OCI-LY7 (cell line): ENCODE measurements at regions not wholly inside any gene's neighbourhood (a gene's known extent, or its start where the extent isn't known, plus 50 kb on each side); places are given as distances from the start of the nearest gene placed in this dataset.

Experiments used
- EZH2phosphoT487 ChIP-seq: fragments of 200-600 bp; sonication (generic); IDR thresholded peaks from 2 replicates; pipeline ENCODE4 v1.6.1; 2018; ENCODE audit warnings: low read depth, borderline replicate concordance, mild to moderate bottlenecking, mixed run types, antibody characterized with exemption, low read length, moderate library complexity, mixed read lengths
- TF ChIP-seq, protein P1 (sequence below): fragments of 200-600 bp; sonication (generic); conservative IDR thresholded peaks from 2 replicates; pipeline ENCODE4 v1.5.1; 2014; ENCODE audit warnings: mild to moderate bottlenecking, antibody characterized with exemption, low read length, moderate library complexity, mixed read lengths

DNA sequence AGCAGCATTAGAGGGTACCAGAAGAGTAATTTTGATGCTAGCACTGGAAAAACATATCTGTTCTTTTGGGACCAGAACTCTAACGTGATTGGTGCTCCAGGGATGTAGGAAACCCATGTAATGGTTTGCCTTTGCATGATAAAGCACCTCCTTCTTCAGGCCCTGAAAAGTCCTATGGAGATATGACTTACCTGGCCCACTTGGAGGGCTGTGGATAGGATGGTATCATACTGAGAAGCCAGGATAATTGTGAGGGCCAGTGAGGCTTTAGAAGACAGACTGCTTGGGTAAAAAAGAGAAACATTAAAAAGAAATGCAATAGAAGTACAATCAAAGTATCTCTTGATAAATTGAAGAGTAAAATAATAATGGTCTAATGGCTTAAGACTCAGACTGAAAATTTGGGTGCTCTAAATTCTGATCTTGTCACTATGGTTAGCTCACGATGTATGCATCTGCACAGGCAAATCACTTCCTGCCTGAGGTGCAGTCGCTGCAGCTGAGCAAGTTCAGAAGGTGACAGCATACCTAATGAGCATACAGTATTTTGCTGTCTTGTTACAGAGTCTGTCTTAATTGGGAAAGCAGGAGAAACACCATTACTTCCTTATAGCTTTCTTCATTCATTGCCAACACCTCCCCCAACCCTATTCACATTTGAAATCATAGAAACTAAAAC, 371.5 kb downstream of the NUP35 start:
- TF ChIP-seq, protein P1, sequence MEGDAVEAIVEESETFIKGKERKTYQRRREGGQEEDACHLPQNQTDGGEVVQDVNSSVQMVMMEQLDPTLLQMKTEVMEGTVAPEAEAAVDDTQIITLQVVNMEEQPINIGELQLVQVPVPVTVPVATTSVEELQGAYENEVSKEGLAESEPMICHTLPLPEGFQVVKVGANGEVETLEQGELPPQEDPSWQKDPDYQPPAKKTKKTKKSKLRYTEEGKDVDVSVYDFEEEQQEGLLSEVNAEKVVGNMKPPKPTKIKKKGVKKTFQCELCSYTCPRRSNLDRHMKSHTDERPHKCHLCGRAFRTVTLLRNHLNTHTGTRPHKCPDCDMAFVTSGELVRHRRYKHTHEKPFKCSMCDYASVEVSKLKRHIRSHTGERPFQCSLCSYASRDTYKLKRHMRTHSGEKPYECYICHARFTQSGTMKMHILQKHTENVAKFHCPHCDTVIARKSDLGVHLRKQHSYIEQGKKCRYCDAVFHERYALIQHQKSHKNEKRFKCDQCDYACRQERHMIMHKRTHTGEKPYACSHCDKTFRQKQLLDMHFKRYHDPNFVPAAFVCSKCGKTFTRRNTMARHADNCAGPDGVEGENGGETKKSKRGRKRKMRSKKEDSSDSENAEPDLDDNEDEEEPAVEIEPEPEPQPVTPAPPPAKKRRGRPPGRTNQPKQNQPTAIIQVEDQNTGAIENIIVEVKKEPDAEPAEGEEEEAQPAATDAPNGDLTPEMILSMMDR, result no peak
- TF ChIP-seq EZH2phosphoT487, result no peak
